ENCODE measurements at regions not wholly inside any gene's neighbourhood (a gene's known extent, or its start where the extent isn't known, plus 50 kb on each side); places are given as distances from the start of the nearest gene placed in this dataset.
"Not testable (repeated sequence)": the region's sequence is repeated elsewhere in the genome, so short reads cannot be mapped to it uniquely, and the experiment has no call there.

- DNase-seq (ENCODE audit: low read depth in 2 of 2, low spot score in 1 of 2) = not testable (repeated sequence)
These were observed 65.9 kb upstream of the TNK2 start for GRCh38 chr3:195974281-195974680.

- DNase-seq (ENCODE audit: low read depth in 2 of 2, low spot score in 1 of 2) = not testable (repeated sequence)
These were observed 62.5 kb upstream of the TNK2 start for GRCh38 chr3:195970873-195971272.

GRCh38 chr3:195969838-195970776 is 61.8 kb upstream of the TNK2 start:
- not testable (repeated sequence) for DNase-seq (ENCODE audit: low read depth in 2 of 2, low spot score in 1 of 2)

DNA sequence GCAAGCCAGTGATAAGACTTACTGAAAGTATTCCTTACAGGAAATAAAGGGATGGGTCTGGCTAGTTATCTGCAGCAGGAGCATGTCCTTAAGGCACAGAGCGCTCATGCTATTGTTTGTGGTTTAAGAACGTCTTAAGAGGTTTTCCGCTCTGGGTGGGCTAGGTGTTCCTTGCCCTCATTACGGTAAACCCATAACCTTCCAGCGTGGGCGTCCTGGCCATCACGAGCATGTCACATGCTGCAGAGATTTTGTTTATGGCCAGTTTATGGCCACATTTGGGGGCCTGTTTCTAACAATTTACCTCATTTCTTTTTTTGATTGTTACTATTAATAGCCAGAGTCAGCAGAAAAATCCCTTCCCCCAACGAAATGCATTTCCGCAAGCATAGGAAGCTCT is 61.0 kb upstream of the TNK2 start:
- not testable (repeated sequence) for DNase-seq (ENCODE audit: low read depth in 2 of 2, low spot score in 1 of 2)

GRCh38 chr3:195968104-195968503 is 59.8 kb upstream of the TNK2 start:
- not testable (repeated sequence) for DNase-seq (ENCODE audit: low read depth in 2 of 2, low spot score in 1 of 2)

DNA sequence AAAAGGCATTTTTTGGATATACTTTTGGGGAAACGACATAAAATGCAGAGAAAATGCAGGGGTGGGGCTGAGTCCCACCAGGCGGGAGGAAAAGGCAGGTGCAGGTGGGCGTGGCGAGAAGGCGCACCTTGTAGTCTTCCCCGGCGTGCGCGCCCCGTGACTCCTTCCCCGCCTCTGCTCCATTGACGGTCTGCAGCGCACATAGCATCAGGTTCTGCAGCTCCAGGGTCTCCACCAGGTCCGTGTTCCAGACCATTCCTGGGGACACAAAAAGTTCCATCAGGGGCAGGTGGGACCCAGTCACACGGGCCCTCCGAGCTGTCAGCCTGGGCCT is 59.0 kb upstream of the TNK2 start:
- DNase-seq (ENCODE audit: low read depth in 2 of 2, low spot score in 1 of 2) = not testable (repeated sequence)

- not testable (repeated sequence) for DNase-seq (ENCODE audit: low read depth in 2 of 2, low spot score in 1 of 2)
These were observed 58.4 kb upstream of the TNK2 start for GRCh38 chr3:195966563-195967386.

DNA sequence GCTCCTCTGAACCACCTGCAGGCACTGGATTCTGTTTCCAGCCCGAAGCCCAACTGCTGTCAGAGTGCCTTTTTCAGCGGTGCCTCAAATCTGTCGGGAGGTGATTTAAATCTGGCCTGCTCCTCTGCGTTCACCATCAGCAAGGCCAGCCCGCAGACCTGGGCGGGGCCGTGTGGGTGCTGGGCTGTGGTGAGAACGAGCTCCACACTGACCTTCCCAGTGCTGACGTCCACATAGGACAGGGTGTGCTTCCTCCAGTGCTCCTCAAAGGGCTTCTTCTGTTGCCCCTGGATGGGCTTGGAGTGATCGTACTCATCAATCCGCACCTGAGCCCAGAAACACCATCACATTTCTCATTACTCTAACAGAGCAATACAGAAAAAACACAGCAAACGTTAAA is 56.9 kb upstream of the TNK2 start:
- not testable (repeated sequence) for DNase-seq (ENCODE audit: low read depth in 2 of 2, low spot score in 1 of 2)

DNA sequence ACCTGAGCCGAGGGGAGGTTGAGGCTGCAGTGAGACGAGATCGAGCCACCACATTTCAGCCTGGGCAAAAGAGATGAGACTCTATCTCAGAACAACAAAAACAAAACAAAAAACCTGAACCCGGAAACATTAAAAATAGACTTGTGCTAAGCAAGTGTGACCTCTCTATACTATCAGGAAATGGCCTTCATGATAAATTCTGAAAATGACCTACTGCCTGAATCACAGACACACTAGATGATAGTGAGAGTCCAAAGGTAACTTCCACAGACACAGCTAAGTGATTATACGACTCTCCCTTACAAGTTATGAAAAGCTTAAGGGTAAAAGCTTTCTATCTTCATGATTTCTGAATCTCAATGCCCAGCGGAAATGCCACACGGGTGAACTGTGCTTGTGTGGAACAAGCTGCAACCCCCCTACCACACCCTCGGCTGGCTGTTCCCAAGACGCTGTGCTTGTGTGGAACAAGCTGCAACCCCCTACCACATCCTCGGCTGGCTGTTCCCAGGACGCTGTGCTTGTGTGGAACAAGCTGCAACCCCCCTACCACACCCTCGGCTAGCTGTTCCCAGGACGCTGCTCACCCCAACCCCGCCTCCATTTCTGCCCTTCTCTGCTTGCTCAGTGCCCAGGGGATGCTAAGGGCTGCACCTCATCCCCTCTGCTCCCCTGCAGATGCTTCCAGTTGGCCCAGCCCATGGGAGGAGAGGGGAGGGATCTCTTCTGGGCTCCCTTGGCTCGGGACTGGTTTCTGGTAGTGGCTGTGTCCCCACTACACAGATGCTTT is 56.2 kb upstream of the TNK2 start:
- DNase-seq (ENCODE audit: low read depth in 2 of 2, low spot score in 1 of 2) = not testable (repeated sequence)

GRCh38 chr3:195962222-195962621 is 53.9 kb upstream of the TNK2 start:
- not testable (repeated sequence) for DNase-seq (ENCODE audit: low read depth in 2 of 2, low spot score in 1 of 2)

- not testable (repeated sequence) for DNase-seq (ENCODE audit: low read depth in 2 of 2, low spot score in 1 of 2)
These were observed 52.8 kb upstream of the TNK2 start for GRCh38 chr3:195960971-195961775.

DNA sequence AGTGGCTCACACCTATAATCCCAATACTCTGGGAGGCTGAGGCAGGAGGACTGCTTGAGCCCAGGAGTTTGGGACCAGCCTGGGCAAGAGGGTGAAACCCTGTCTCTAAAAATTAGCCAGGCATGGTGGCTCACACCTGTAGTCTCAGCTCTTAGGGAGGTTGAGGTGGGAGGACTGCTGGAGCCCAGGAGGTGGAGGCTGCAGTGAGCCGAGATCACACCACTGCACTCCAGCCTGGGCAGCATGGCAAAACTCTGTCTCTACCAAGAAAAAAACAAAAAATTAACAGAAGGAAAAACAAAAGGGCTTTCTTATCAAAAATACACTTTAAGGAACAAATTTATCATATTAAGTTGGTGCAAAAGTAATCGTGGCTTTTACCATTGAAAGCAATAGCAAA is 51.8 kb upstream of the TNK2 start:
- DNase-seq (ENCODE audit: low read depth in 2 of 2, low spot score in 1 of 2) = not testable (repeated sequence)

- not testable (repeated sequence) for DNase-seq (ENCODE audit: low read depth in 2 of 2, low spot score in 1 of 2)
These were observed 51.2 kb upstream of the TNK2 start for GRCh38 chr3:195959367-195960157.

- DNase-seq (ENCODE audit: low read depth in 2 of 2, low spot score in 1 of 2) = not testable (repeated sequence)
These were observed 50.4 kb upstream of the TNK2 start for GRCh38 chr3:195958736-195959135.

Measured in stimulated activated CD8-positive, alpha-beta memory T cell treated with anti-CD3 and anti-CD28 coated beads, Interleukin-4, amount 100 ng/mL, for 4 hours (primary cell).